Right lobe of liver (tissue), 4 donors: ENCODE measurements at regions not wholly inside any gene's neighbourhood (a gene's known extent, or its start where the extent isn't known, plus 50 kb on each side); places are given as distances from the start of the nearest gene placed in this dataset.

Experiments used
- POLR2A ChIP-seq: fragments of 450-650 bp; IDR thresholded peaks from one replicate; pipeline ENCODE4 v1.6.1; 2017; ENCODE audit warnings: antibody characterized with exemption, mild to moderate bottlenecking
- TF ChIP-seq, protein P1 (sequence below), 4 donors: fragments of 200-600 bp in 3 of 4; fragments of 450-650 bp in 1 of 4; IDR thresholded peaks; one replicate each; pipeline versions ENCODE4 v1.5.1 to v1.8.0; 2016 to 2022; ENCODE audit warnings: antibody characterized with exemption in 4 of 4, mild to moderate bottlenecking in 2 of 4
- donor health status: DM: no; HTN: no; CAD: no.
- donor health status: DM: no; HTN: no; CAD: no.
- donor health status: DM: no; HTN: yes; CAD: no.

DNA sequence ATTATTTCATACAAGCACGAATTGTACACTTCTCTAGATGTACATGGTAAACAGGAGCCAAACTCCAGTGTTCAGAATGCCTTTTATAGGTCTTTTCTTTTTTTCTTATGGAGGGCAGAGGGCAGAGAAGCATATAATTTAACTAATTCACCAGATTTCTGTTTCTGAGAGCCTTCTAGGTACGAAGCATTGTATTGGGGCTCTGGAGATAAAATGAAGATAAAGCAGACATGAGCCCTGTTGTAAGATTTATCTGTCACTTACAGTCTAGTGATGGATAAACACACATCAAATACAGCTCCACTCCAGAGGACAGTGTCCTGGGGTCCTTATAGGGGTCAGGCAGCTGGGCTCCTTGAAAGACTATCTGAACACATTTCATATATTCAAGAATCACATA, 265.5 kb downstream of the SKAP2 start:
- TF ChIP-seq, protein P1, sequence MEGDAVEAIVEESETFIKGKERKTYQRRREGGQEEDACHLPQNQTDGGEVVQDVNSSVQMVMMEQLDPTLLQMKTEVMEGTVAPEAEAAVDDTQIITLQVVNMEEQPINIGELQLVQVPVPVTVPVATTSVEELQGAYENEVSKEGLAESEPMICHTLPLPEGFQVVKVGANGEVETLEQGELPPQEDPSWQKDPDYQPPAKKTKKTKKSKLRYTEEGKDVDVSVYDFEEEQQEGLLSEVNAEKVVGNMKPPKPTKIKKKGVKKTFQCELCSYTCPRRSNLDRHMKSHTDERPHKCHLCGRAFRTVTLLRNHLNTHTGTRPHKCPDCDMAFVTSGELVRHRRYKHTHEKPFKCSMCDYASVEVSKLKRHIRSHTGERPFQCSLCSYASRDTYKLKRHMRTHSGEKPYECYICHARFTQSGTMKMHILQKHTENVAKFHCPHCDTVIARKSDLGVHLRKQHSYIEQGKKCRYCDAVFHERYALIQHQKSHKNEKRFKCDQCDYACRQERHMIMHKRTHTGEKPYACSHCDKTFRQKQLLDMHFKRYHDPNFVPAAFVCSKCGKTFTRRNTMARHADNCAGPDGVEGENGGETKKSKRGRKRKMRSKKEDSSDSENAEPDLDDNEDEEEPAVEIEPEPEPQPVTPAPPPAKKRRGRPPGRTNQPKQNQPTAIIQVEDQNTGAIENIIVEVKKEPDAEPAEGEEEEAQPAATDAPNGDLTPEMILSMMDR (IDR thresholded peaks at IDR 0.05), result no peak
- TF ChIP-seq POLR2A, result no peak
